Activated CD8-positive, alpha-beta T cell treated with anti-CD3 and anti-CD28 coated beads, Interleukin-2, amount 10 ng/mL, durations not matched to agents 7 days and 5 days (primary cell): ENCODE measurements at regions not wholly inside any gene's neighbourhood (a gene's known extent, or its start where the extent isn't known, plus 50 kb on each side); places are given as distances from the start of the nearest gene placed in this dataset.
"Not testable (repeated sequence)": the region's sequence is repeated elsewhere in the genome, so short reads cannot be mapped to it uniquely, and the experiment has no call there.

Source experiments
- ATAC-seq: fragments of 150-1000 bp; cut with Tn5 transposase; one replicate; pipeline ENCODE4 v1.10.0; 2021; ENCODE audit warnings: moderate library complexity
- CTCF ChIA-PET: fragments of 350-600 bp; sonication (Branson Sonifier 250); formaldehyde crosslinking; loops from one replicate; lab custom pipeline; 2021; ENCODE audit warnings: antibody characterized with exemption; lab: Charles Lee
- POLR2A ChIA-PET: fragments of 350-600 bp; sonication (Branson Sonifier 250); formaldehyde crosslinking; loops from one replicate; lab custom pipeline; 2021; ENCODE audit warnings: antibody characterized with exemption; lab: Charles Lee
- DNase-seq: peaks from one replicate; pipeline ENCODE4 v3.0.0-alpha.2; 2020
- H3K27ac Mint-ChIP-seq: one replicate; pipeline ENCODE4 v1.8.0; 2021; ENCODE audit warnings: mild to moderate bottlenecking, mixed read lengths
- H3K27me3 Mint-ChIP-seq: one replicate; pipeline ENCODE4 v1.8.0; 2021; ENCODE audit warnings: low read depth, mixed read lengths
- H3K36me3 Mint-ChIP-seq: one replicate; pipeline ENCODE4 v1.8.0; 2021; ENCODE audit warnings: low read depth, mixed read lengths
- H3K4me1 Mint-ChIP-seq: one replicate; pipeline ENCODE4 v1.8.0; 2021; ENCODE audit warnings: low read depth, mixed read lengths
- H3K4me3 Mint-ChIP-seq: one replicate; pipeline ENCODE4 v1.8.0; 2021; ENCODE audit warnings: mild to moderate bottlenecking, mixed read lengths
- H3K9me3 Mint-ChIP-seq: one replicate; pipeline ENCODE4 v1.8.0; 2022; ENCODE audit warnings: mixed read lengths; ENCODE audit not compliant: insufficient read depth

GRCh38 chr7:48837266-48837665 is 87.1 kb upstream of the CDC14C start:
- H3K4me1 Mint-ChIP-seq = no peaks in the 10 kb centered on the region
- no peak overlapping the region for H3K27ac Mint-ChIP-seq
- H3K36me3 Mint-ChIP-seq = no peaks in the 10 kb centered on the region
- CTCF ChIA-PET = no interaction called here
- DNase-seq (no peak), ATAC-seq (no peak)
- H3K9me3 Mint-ChIP-seq = peaks cover 5% of the 10 kb centered on the region
- H3K27me3 Mint-ChIP-seq = no peaks in the 10 kb centered on the region
- H3K4me3 Mint-ChIP-seq = no peak overlapping the region
- POLR2A ChIA-PET = no interaction called here

DNA sequence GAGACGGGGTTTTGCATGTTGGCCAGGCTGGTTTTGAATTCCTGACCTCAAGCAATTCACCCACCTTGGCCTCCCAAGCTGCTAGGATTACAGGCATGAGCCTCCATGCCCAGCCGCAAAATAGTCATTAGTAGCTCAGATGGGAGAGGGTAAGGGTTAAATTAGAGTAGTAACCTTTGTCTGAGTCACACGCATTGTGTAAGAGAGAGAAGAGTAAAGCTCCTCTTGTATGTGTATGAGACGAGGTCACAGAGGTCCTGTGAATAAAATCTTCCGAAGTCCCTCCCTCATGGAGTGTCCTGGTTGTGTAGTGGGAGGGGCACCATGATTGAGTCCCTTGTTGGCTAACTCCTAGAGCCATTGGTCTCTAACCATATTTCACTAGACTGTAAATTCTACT is 85.2 kb upstream of the CDC14C start:
- H3K36me3 Mint-ChIP-seq = no peaks in the 10 kb centered on the region
- POLR2A ChIA-PET = no interaction called here
- ATAC-seq (no peak), DNase-seq (no peak)
- CTCF ChIA-PET = no interaction called here
- no peaks in the 10 kb centered on the region for H3K27me3 Mint-ChIP-seq
- no peaks in the 10 kb centered on the region for H3K4me1 Mint-ChIP-seq
- no peak overlapping the region for H3K27ac Mint-ChIP-seq
- peaks cover 5% of the 10 kb centered on the region for H3K9me3 Mint-ChIP-seq
- H3K4me3 Mint-ChIP-seq = no peak overlapping the region

DNA sequence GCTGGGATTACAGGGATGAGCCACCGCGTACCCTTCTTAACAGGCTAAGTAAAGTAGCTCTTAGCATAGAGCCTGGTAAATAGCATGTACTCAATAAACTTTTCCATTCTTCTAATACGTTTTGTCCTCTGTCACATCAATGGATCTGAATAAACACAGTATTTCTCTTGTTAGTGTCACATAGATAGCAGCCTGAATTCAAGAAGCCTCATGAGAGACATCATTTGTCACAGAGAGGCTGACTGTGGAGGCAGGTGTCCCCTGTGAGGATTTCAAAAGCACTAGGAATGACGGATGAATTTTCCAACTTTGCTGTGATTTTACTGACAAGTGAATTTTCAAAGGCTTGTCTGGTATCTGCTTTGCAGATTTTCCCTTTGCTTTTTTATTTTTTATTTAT is 82.6 kb upstream of the CDC14C start:
- no peaks in the 10 kb centered on the region for H3K4me1 Mint-ChIP-seq

DNA sequence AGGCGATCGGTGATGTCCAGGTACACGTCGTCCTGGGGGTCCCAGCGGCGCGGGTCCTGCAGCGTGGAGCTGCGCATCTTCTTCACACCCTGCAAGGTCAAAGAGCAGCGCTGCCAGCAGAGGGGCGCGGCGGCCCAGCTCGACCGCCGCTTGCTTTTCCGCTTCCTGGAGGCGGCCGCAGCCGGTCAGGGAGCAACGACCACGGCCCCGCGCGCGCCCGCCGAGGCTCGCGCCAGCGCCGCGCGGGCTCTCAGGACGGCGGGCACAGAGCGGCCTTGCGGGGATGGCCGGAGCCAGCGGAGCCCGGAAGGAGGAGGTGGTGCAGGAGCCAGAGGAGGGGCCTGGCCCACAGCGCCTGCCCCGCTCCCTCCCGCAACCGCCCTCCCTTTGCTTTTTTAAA is 76.4 kb upstream of the CDC14C start:
- DNase-seq (no peak), ATAC-seq (no peak)
- Mint-ChIP-seq H3K27me3 (no peaks in the 10 kb centered on the region), H3K9me3 (no peaks in the 10 kb centered on the region), H3K4me3 (no peak overlapping the region), H3K36me3 (no peaks in the 10 kb centered on the region), H3K27ac (no peak overlapping the region), H3K4me1 (no peaks in the 10 kb centered on the region)
- ChIA-PET CTCF (no interaction called here), POLR2A (no interaction called here)

More for the DNA sequence above, 82.6 kb upstream of the CDC14C start:
- no peak overlapping the region for H3K27ac Mint-ChIP-seq
- no peaks in the 10 kb centered on the region for H3K36me3 Mint-ChIP-seq
- H3K4me3 Mint-ChIP-seq = no peak overlapping the region
- no peaks in the 10 kb centered on the region for H3K27me3 Mint-ChIP-seq
- DNase-seq = no peak
- no peaks in the 10 kb centered on the region for H3K9me3 Mint-ChIP-seq
- no peak for ATAC-seq
- ChIA-PET CTCF (no interaction called here), POLR2A (no interaction called here)

DNA sequence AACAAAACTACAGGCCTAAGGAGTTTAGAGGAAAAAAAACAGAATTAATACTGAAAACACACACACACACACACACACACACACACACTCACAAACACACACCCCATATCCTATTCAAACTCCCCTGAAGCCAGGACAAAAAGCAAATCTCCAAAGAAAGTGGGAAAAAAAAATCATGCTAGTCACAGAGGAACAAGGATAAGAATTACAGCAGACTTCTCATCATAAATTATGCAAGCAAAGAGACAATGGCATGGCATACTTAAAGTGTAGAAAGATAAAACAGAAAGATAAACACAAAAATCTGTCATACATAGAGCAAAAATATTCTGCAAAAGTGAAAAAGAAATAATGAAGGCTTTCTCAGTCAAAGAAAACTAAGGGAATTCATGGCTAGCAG is 63.9 kb upstream of the CDC14C start:
- H3K27me3 Mint-ChIP-seq, POLR2A ChIA-PET, CTCF ChIA-PET, DNase-seq, H3K36me3 Mint-ChIP-seq, H3K4me1 Mint-ChIP-seq, H3K27ac Mint-ChIP-seq, H3K4me3 Mint-ChIP-seq, ATAC-seq: not testable (repeated sequence)
- peaks cover 16% of the 10 kb centered on the region for H3K9me3 Mint-ChIP-seq

GRCh38 chr7:48868916-48869315 is 55.4 kb upstream of the CDC14C start:
- H3K27ac Mint-ChIP-seq = no peak overlapping the region
- CTCF ChIA-PET = no interaction called here
- no peak overlapping the region for H3K4me3 Mint-ChIP-seq
- H3K27me3 Mint-ChIP-seq = no peaks in the 10 kb centered on the region
- DNase-seq (no peak), ATAC-seq (no peak)
- POLR2A ChIA-PET = no interaction called here
- H3K9me3 Mint-ChIP-seq = no peaks in the 10 kb centered on the region
- H3K36me3 Mint-ChIP-seq = no peaks in the 10 kb centered on the region
- no peaks in the 10 kb centered on the region for H3K4me1 Mint-ChIP-seq

- Mint-ChIP-seq H3K36me3 (no peaks in the 10 kb centered on the region), H3K4me1 (no peaks in the 10 kb centered on the region), H3K27ac (no peak overlapping the region), H3K4me3 (no peak overlapping the region), H3K27me3 (no peaks in the 10 kb centered on the region), H3K9me3 (no peaks in the 10 kb centered on the region)
- ChIA-PET POLR2A (no interaction called here), CTCF (no interaction called here)
- DNase-seq (no peak), ATAC-seq (no peak)
Measured at GRCh38 chr7:48872548-48872947, 51.8 kb upstream of the CDC14C start.
